H1 (cell line): ENCODE measurements at regions not wholly inside any gene's neighbourhood (a gene's known extent, or its start where the extent isn't known, plus 50 kb on each side); places are given as distances from the start of the nearest gene placed in this dataset.

Experiments used
- CTCF ChIA-PET: fragments of 300-600 bp; sonication (Branson Sonifier 250); formaldehyde crosslinking; loops from one replicate; lab custom pipeline; 2021; ENCODE audit not compliant: partially characterized antibody; lab: Charles Lee
- POLR2A ChIA-PET: fragments of 300-600 bp; sonication (Branson Sonifier 250); formaldehyde crosslinking; loops from one replicate; lab custom pipeline; 2021; ENCODE audit warnings: inconsistent platforms; ENCODE audit not compliant: partially characterized antibody; lab: Charles Lee
- DNase-seq, 2 experiments: peaks; one replicate each; pipeline versions ENCODE4 v3.0.0 to v3.0.0-alpha.2; 2010 to 2022; ENCODE audit warnings: low spot score in 2 of 2, low read depth in 1 of 2, mixed read lengths in 1 of 2
- FAIRE-seq: peaks from 2 replicates; lab custom pipeline; 2011; peaks lifted over from hg19 to GRCh38; lab: Jason Lieb, UNC
- H2AFZ ChIP-seq: 2 replicates; pipeline ENCODE4 v1.8.1; 2012; ENCODE audit warnings: low read length, inconsistent platforms
- H2AK5ac ChIP-seq: 2 replicates; pipeline ENCODE4 v1.6.1; 2013; ENCODE audit warnings: low read depth, low read length
- H2BK120ac ChIP-seq: replicated peaks from 2 replicates; pipeline ENCODE3; 2013; ENCODE audit warnings: low read depth, low read length, inconsistent platforms
- H2BK12ac ChIP-seq: 2 replicates; pipeline ENCODE4 v1.6.1; 2013; ENCODE audit warnings: low read depth, low read length
- H2BK15ac ChIP-seq: 2 replicates; pipeline ENCODE4 v1.6.1; 2013; ENCODE audit warnings: low read length
- H2BK20ac ChIP-seq: 2 replicates; pipeline ENCODE4 v1.6.1; 2013; ENCODE audit warnings: low read length
- H2BK5ac ChIP-seq: 2 replicates; pipeline ENCODE4 v1.6.1; 2013; ENCODE audit warnings: low read depth, low read length
- H3K14ac ChIP-seq: 2 replicates; pipeline ENCODE4 v1.6.1; 2013; ENCODE audit warnings: inconsistent platforms; ENCODE audit not compliant: insufficient read length
- H3K18ac ChIP-seq: 2 replicates; pipeline ENCODE4 v1.6.1; 2013; ENCODE audit warnings: low read length; ENCODE audit errors: extremely low read depth
- H3K23ac ChIP-seq: 2 replicates; pipeline ENCODE4 v1.6.1; 2013; ENCODE audit warnings: inconsistent platforms; ENCODE audit not compliant: insufficient read length
- H3K23me2 ChIP-seq: 2 replicates; pipeline ENCODE4 v1.6.1; 2013; ENCODE audit warnings: low read depth, low read length
- H3K27ac ChIP-seq: 2 replicates; pipeline ENCODE4 v1.6.1; 2011; ENCODE audit warnings: low read depth, low read length, inconsistent platforms
- H3K27me3 ChIP-seq, 4 experiments: replicated peaks in 1 of 4; 1 replicate in 1 of 4; 2 replicates in 3 of 4; pipeline versions ENCODE4 v1.6.1 to v1.8.1; 2011 to 2013; ENCODE audit warnings: low read length in 3 of 4, mild to moderate bottlenecking in 3 of 4, inconsistent platforms in 2 of 4, mixed read lengths in 2 of 4, moderate library complexity in 1 of 4; ENCODE audit not compliant: control insufficient read depth in 3 of 4, insufficient read depth in 3 of 4; ENCODE audit errors: extremely low read depth in 1 of 4
- H3K36me3 ChIP-seq, 4 experiments: 2 replicates each; pipeline versions ENCODE4 v1.6.1 to v1.8.1; 2011 to 2013; ENCODE audit warnings: mild to moderate bottlenecking in 4 of 4, low read length in 3 of 4, moderate library complexity in 2 of 4, control low read depth in 1 of 4, inconsistent platforms in 1 of 4; ENCODE audit not compliant: insufficient read depth in 4 of 4, control insufficient read depth in 2 of 4
- H3K4ac ChIP-seq: replicated peaks from 2 replicates; pipeline ENCODE3; 2013; ENCODE audit warnings: low read length, low read depth, mixed read lengths, inconsistent platforms; ENCODE audit not compliant: insufficient read length
- H3K4me1 ChIP-seq, 4 experiments: replicated peaks in 1 of 4; 1 replicate in 1 of 4; 2 replicates in 3 of 4; pipeline versions ENCODE4 v1.6.1 to v1.8.1; 2011 to 2013; ENCODE audit warnings: low read length in 3 of 4, inconsistent platforms in 2 of 4, mixed read lengths in 1 of 4; ENCODE audit not compliant: insufficient read depth in 4 of 4, control insufficient read depth in 3 of 4
- H3K4me2 ChIP-seq, 2 experiments: 2 replicates each; pipeline versions ENCODE4 v1.6.1 to v1.8.1; 2011 to 2013; ENCODE audit warnings: low read depth in 2 of 2, low read length in 2 of 2, control low read depth in 1 of 2, inconsistent platforms in 1 of 2, mild to moderate bottlenecking in 1 of 2; ENCODE audit not compliant: insufficient read depth in 1 of 2
- H3K4me3 ChIP-seq, 4 experiments: fragments of 200-600, 300-600 bp in 1 of 4; sonication (generic), shearing (Covaris generic), sonication (Bioruptor Twin) in 1 of 4; 2 replicates each; pipeline versions ENCODE4 v1.5.1 to v1.8.1; 2011 to 2016; ENCODE audit warnings: low read length in 4 of 4, low read depth in 3 of 4, control low read depth in 2 of 4, inconsistent platforms in 2 of 4, mild to moderate bottlenecking in 2 of 4, mixed read lengths in 1 of 4, moderate library complexity in 1 of 4; ENCODE audit not compliant: insufficient read depth in 2 of 4; ENCODE audit errors: extremely low read depth in 1 of 4
- H3K56ac ChIP-seq: replicated peaks from 2 replicates; pipeline ENCODE3; 2013; ENCODE audit warnings: low read depth, mild to moderate bottlenecking, mixed read lengths, low read length, inconsistent platforms; ENCODE audit not compliant: insufficient read length
- H3K79me1 ChIP-seq: 2 replicates; pipeline ENCODE4 v1.6.1; 2013; ENCODE audit warnings: low read depth, low read length, control low read depth
- H3K79me2 ChIP-seq, 2 experiments: 2 replicates each; pipeline versions ENCODE4 v1.6.1 to v1.8.1; 2012 to 2013; ENCODE audit warnings: low read length in 2 of 2, mild to moderate bottlenecking in 2 of 2, inconsistent platforms in 1 of 2; ENCODE audit not compliant: insufficient read depth in 2 of 2, control insufficient read depth in 1 of 2
- H3K9ac ChIP-seq, 4 experiments: replicated peaks in 1 of 4; 1 replicate in 1 of 4; 2 replicates in 3 of 4; pipeline versions ENCODE4 v1.6.1 to v1.8.1; 2011 to 2013; ENCODE audit warnings: low read depth in 3 of 4, low read length in 3 of 4, control low read depth in 2 of 4, mild to moderate bottlenecking in 2 of 4, moderate library complexity in 2 of 4, inconsistent platforms in 1 of 4; ENCODE audit errors: extremely low read depth in 1 of 4
- H3K9me3 ChIP-seq, 2 experiments: 2 replicates each; pipeline versions ENCODE4 v1.6.1 to v1.8.1; 2012 to 2013; ENCODE audit warnings: mild to moderate bottlenecking in 2 of 2, moderate library complexity in 2 of 2, control low read depth in 1 of 2, inconsistent platforms in 1 of 2, low read depth in 1 of 2, low read length in 1 of 2, mixed read lengths in 1 of 2; ENCODE audit not compliant: insufficient read depth in 2 of 2
- H4K20me1 ChIP-seq, 2 experiments: replicated peaks in 1 of 2; 2 replicates each; pipeline versions ENCODE3 to v1.8.1; 2011 to 2013; ENCODE audit warnings: inconsistent platforms in 2 of 2, low read length in 2 of 2, mild to moderate bottlenecking in 1 of 2; ENCODE audit not compliant: insufficient read depth in 2 of 2, control insufficient read depth in 1 of 2
- H4K5ac ChIP-seq: 2 replicates; pipeline ENCODE4 v1.6.1; 2013; ENCODE audit warnings: low read length, low read depth, mixed read lengths, inconsistent platforms; ENCODE audit not compliant: insufficient read length
- H4K8ac ChIP-seq: 2 replicates; pipeline ENCODE4 v1.8.0; 2013; ENCODE audit warnings: mild to moderate bottlenecking, moderate library complexity, low read length, inconsistent platforms; ENCODE audit not compliant: insufficient read depth; ENCODE audit errors: extremely low read depth
- H4K91ac ChIP-seq: replicated peaks from 2 replicates; pipeline ENCODE3; 2013; ENCODE audit warnings: low read length, mixed read lengths, inconsistent platforms; ENCODE audit not compliant: insufficient read length
- GTF2F1 ChIP-seq: IDR thresholded peaks from 2 replicates; pipeline ENCODE4 v1.6.1; 2012; ENCODE audit warnings: low read depth, low read length, improper control_type of control experiment, borderline replicate concordance
- JUND ChIP-seq: IDR thresholded peaks from 2 replicates; pipeline ENCODE4 v1.6.1; 2011; ENCODE audit warnings: mild to moderate bottlenecking, improper control_type of control experiment, low read length
- WGBS, 2 experiments: shearing (Covaris generic) in 1 of 2; methylation state at CpG; one replicate each; pipeline versions ENCODE4 v1.1.6 to v1.1.7; 2013 to 2015; ENCODE audit warnings: low lambda C conversion rate in 2 of 2, mixed read lengths in 2 of 2, inconsistent platforms in 1 of 2, low coverage in 1 of 2, missing lambda C conversion rate in 1 of 2; ENCODE audit not compliant: insufficient replicate concordance in 2 of 2, insufficient coverage in 1 of 2, insufficient read length in 1 of 2; ENCODE audit errors: extremely low coverage in 1 of 2, missing lambda C conversion rate in 1 of 2; 5-methylcytosine and 5-hydroxymethylcytosine counted together

GRCh38 chr13:23510544-23510916, 59.7 kb upstream of the TNFRSF19 start:
- no peak overlapping the region for H2BK12ac ChIP-seq
- no peak for DNase-seq
- H3K27ac ChIP-seq: no peak overlapping the region
- H2AFZ ChIP-seq: no peak overlapping the region
- no peak overlapping the region for H3K4me3 ChIP-seq
- TF ChIP-seq GTF2F1: no peak
- TF ChIP-seq JUND: no peak
- no peak overlapping the region for H2BK5ac ChIP-seq
- no peaks in the 10 kb centered on the region for H3K36me3 ChIP-seq
- no peak overlapping the region for H2AK5ac ChIP-seq
- H3K4me2 ChIP-seq: no peak overlapping the region
- no peaks in the 10 kb centered on the region for H3K9me3 ChIP-seq
- no peak overlapping the region for H3K18ac ChIP-seq
- WGBS, 2 experiments: 94% methylated on average over 1 of the region's 1 CpG; no CpG with 5 or more reads in 1 of the 2 experiments
- H3K4ac ChIP-seq: no peak overlapping the region
- no peaks in the 10 kb centered on the region for H3K79me2 ChIP-seq
- no peaks in the 10 kb centered on the region for H3K79me1 ChIP-seq
- H3K23me2 ChIP-seq: no peaks in the 10 kb centered on the region
- H3K9ac ChIP-seq: no peak overlapping the region
- CTCF ChIA-PET: interaction anchor here (1.7 kb wide), 1 partner anchor 40 kb away, joined by 3 read pairs; no protein-coding TSS in a partner anchor
- POLR2A ChIA-PET: no interaction called here
- no peak overlapping the region for H3K23ac ChIP-seq
- H4K8ac ChIP-seq: no peak overlapping the region
- no peak overlapping the region for H3K14ac ChIP-seq
- H3K27me3 ChIP-seq: no peaks in the 10 kb centered on the region
- no peaks in the 10 kb centered on the region; a peak in 1 of 7 replicates for H3K4me1 ChIP-seq
- H2BK20ac ChIP-seq: no peak overlapping the region
- FAIRE-seq: no peak
- no peaks in the 10 kb centered on the region for H4K20me1 ChIP-seq
- H3K56ac ChIP-seq: no peak overlapping the region
- H2BK120ac ChIP-seq: no peak overlapping the region
- no peak overlapping the region for H4K91ac ChIP-seq
- H4K5ac ChIP-seq: no peak overlapping the region
- H2BK15ac ChIP-seq: no peak overlapping the region
